Liver (tissue), 8 donors: ENCODE measurements at regions not wholly inside any gene's neighbourhood (a gene's known extent, or its start where the extent isn't known, plus 50 kb on each side); places are given as distances from the start of the nearest gene placed in this dataset.

Source experiments
- DNase-seq: peaks from one replicate; pipeline ENCODE4 v3.0.0-alpha.2; 2017; ENCODE audit warnings: low spot score
- H3K27ac ChIP-seq, 2 donors: one replicate each; pipeline ENCODE4 v1.7.0; 2013; ENCODE audit warnings: inconsistent platforms in 2 of 2, low read length in 2 of 2, control low read depth in 1 of 2, low read depth in 1 of 2, mild to moderate bottlenecking in 1 of 2
- H3K27me3 ChIP-seq, 4 donors: one replicate each; pipeline versions ENCODE4 v1.6.1 to v1.7.0; 2013; ENCODE audit warnings: low read length in 3 of 4, inconsistent platforms in 1 of 4, mild to moderate bottlenecking in 1 of 4, moderate library complexity in 1 of 4; ENCODE audit not compliant: control insufficient read depth in 4 of 4, insufficient read depth in 4 of 4
- H3K36me3 ChIP-seq, 4 donors: one replicate each; pipeline versions ENCODE4 v1.6.1 to v1.7.0; 2013; ENCODE audit warnings: low read length in 3 of 4, mild to moderate bottlenecking in 3 of 4, low read depth in 1 of 4, moderate library complexity in 1 of 4; ENCODE audit not compliant: control insufficient read depth in 4 of 4, insufficient read depth in 3 of 4
- H3K4me1 ChIP-seq, 4 donors: one replicate each; pipeline versions ENCODE4 v1.6.1 to v1.7.0; 2013; ENCODE audit warnings: low read length in 3 of 4, mild to moderate bottlenecking in 3 of 4, moderate library complexity in 1 of 4; ENCODE audit not compliant: control insufficient read depth in 4 of 4, insufficient read depth in 4 of 4
- H3K4me3 ChIP-seq, 3 donors: one replicate each; pipeline versions ENCODE4 v1.6.1 to v1.7.0; 2013; ENCODE audit warnings: low read length in 3 of 3, control low read depth in 1 of 3, low read depth in 1 of 3, mild to moderate bottlenecking in 1 of 3
- H3K9ac ChIP-seq, 2 donors: one replicate each; pipeline ENCODE4 v1.7.0; 2013; ENCODE audit warnings: low read length in 2 of 2, mild to moderate bottlenecking in 2 of 2, moderate library complexity in 2 of 2, control low read depth in 1 of 2, low read depth in 1 of 2
- H3K9me3 ChIP-seq, 4 donors: one replicate each; pipeline versions ENCODE4 v1.6.1 to v1.7.0; 2013; ENCODE audit warnings: low read length in 3 of 4; ENCODE audit not compliant: control insufficient read depth in 4 of 4
- CTCF ChIP-seq: fragments of 150-350 bp; IDR thresholded peaks from 2 replicates; pipeline ENCODE4 v1.5.1; 2017; ENCODE audit warnings: improper control_type of control experiment, low read depth, low read length; ENCODE audit not compliant: missing input control
- EGR1 ChIP-seq, 2 donors: IDR thresholded peaks; 2 replicates each; pipeline ENCODE4 v1.6.1; 2016 to 2018; ENCODE audit warnings: antibody characterized with exemption in 2 of 2, low read depth in 2 of 2
- FOXA1 ChIP-seq: IDR thresholded peaks from 2 replicates; pipeline ENCODE4 v1.6.1; 2016; ENCODE audit warnings: antibody characterized with exemption
- FOXA2 ChIP-seq: IDR thresholded peaks from 2 replicates; pipeline ENCODE4 v1.6.1; 2016; ENCODE audit warnings: antibody characterized with exemption
- GABPA ChIP-seq, 2 donors: IDR thresholded peaks in 1 of 2; conservative IDR thresholded peaks in 1 of 2; 2 replicates each; pipeline ENCODE4 v1.6.1; 2016; ENCODE audit warnings: antibody characterized with exemption in 2 of 2, mild to moderate bottlenecking in 1 of 2, moderate library complexity in 1 of 2
- HNF4A ChIP-seq, 2 donors: conservative IDR thresholded peaks; 2 replicates each; pipeline ENCODE4 v1.6.1; 2016; ENCODE audit warnings: antibody characterized with exemption in 2 of 2, mild to moderate bottlenecking in 2 of 2
- HNF4G ChIP-seq: IDR thresholded peaks from 2 replicates; pipeline ENCODE4 v1.6.1; 2016; ENCODE audit warnings: antibody characterized with exemption
- JUND ChIP-seq, 2 donors: IDR thresholded peaks; 2 replicates each; pipeline ENCODE4 v1.6.1; 2016; ENCODE audit warnings: antibody characterized with exemption in 2 of 2
- MAX ChIP-seq: IDR thresholded peaks from 2 replicates; pipeline ENCODE4 v1.6.1; 2016; ENCODE audit warnings: antibody characterized with exemption
- NR2F2 ChIP-seq: IDR thresholded peaks from 2 replicates; pipeline ENCODE4 v1.6.1; 2016; ENCODE audit warnings: antibody characterized with exemption
- RAD21 ChIP-seq, 2 donors: IDR thresholded peaks; 2 replicates each; pipeline ENCODE4 v1.6.1; 2016; ENCODE audit warnings: antibody characterized with exemption in 2 of 2, mild to moderate bottlenecking in 2 of 2
- REST ChIP-seq: IDR thresholded peaks from 2 replicates; pipeline ENCODE4 v1.6.1; 2016; ENCODE audit warnings: antibody characterized with exemption, mild to moderate bottlenecking
- RXRA ChIP-seq, 2 donors: IDR thresholded peaks; 2 replicates each; pipeline ENCODE4 v1.6.1; 2017 to 2018; ENCODE audit warnings: antibody characterized with exemption in 2 of 2, mild to moderate bottlenecking in 1 of 2
- SP1 ChIP-seq: IDR thresholded peaks from 2 replicates; pipeline ENCODE4 v1.6.1; 2018; ENCODE audit warnings: antibody characterized with exemption, mild to moderate bottlenecking
- TAF1 ChIP-seq: conservative IDR thresholded peaks from 2 replicates; pipeline ENCODE4 v1.6.1; 2016; ENCODE audit warnings: antibody characterized with exemption, mild to moderate bottlenecking
- YY1 ChIP-seq: IDR thresholded peaks from 2 replicates; pipeline ENCODE4 v1.6.1; 2016; ENCODE audit warnings: antibody characterized with exemption, mild to moderate bottlenecking
- WGBS: extraction: QIAGEN DNeasy Blood & Tissue Kit; methylation state at CpG from one replicate; pipeline ENCODE4 v1.1.7; 2013; 5-methylcytosine and 5-hydroxymethylcytosine counted together
- TF ChIP-seq, protein P1 (sequence below): IDR thresholded peaks from 2 replicates; pipeline ENCODE4 v1.6.1; 2016; ENCODE audit warnings: antibody characterized with exemption
- donor health status: healthy.
- donor health status: healthy.
- donor health status: healthy.
- donor health status: healthy.
- donor health status: healthy.

GRCh38 chr13:86282442-86282841, 483.2 kb upstream of the SLITRK6 start:
- no peak overlapping the region for H3K27ac ChIP-seq
- H3K9ac ChIP-seq: no peak overlapping the region
- H3K27me3 ChIP-seq: no peaks in the 10 kb centered on the region
- TF ChIP-seq YY1 (no peak), JUND (IDR thresholded peaks at IDR 0.05) (no peak), EGR1 (IDR thresholded peaks at IDR 0.05; ENCODE audit: low read depth in 2 of 2) (no peak), RAD21 (IDR thresholded peaks at IDR 0.05) (no peak), HNF4G (no peak), MAX (no peak), RXRA (IDR thresholded peaks at IDR 0.05) (no peak), TAF1 (no peak), FOXA2 (no peak), FOXA1 (no peak), NR2F2 (no peak), GABPA (IDR thresholded peaks at IDR 0.05 in 1 of 2, conservative IDR thresholded peaks at IDR 0.05 in 1 of 2) (no peak), HNF4A (conservative IDR thresholded peaks at IDR 0.05) (no peak), SP1 (no peak), CTCF (no peak), REST (no peak)
- TF ChIP-seq, protein P1, sequence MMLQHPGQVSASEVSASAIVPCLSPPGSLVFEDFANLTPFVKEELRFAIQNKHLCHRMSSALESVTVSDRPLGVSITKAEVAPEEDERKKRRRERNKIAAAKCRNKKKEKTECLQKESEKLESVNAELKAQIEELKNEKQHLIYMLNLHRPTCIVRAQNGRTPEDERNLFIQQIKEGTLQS: no peak
- H3K9me3 ChIP-seq: no peaks in the 10 kb centered on the region
- WGBS: under 1% methylated on average over 2 of the region's 2 CpGs
- H3K36me3 ChIP-seq: no peaks in the 10 kb centered on the region
- H3K4me1 ChIP-seq: no peaks in the 10 kb centered on the region
- H3K4me3 ChIP-seq: no peak overlapping the region
- DNase-seq: no peak

GRCh38 chr13:86283031-86283430, 483.8 kb upstream of the SLITRK6 start:
- Histone ChIP-seq H3K27ac (no peak overlapping the region), H3K9me3 (no peaks in the 10 kb centered on the region), H3K27me3 (no peaks in the 10 kb centered on the region), H3K36me3 (no peaks in the 10 kb centered on the region), H3K9ac (no peak overlapping the region), H3K4me1 (no peaks in the 10 kb centered on the region), H3K4me3 (no peak overlapping the region)
- TF ChIP-seq HNF4A (conservative IDR thresholded peaks at IDR 0.05) (no peak), REST (no peak), MAX (no peak), SP1 (no peak), TAF1 (no peak)
- WGBS: 87% methylated on average over 3 of the region's 3 CpGs
- DNase-seq: no peak
